ENCODE measurements at regions not wholly inside any gene's neighbourhood (a gene's known extent, or its start where the extent isn't known, plus 50 kb on each side); places are given as distances from the start of the nearest gene placed in this dataset.

- TF ChIP-seq FOXM1 (IDR thresholded peaks at IDR 0.05; ENCODE audit: borderline replicate concordance, low read depth) (no peak), TAF1 (IDR thresholded peaks at IDR 0.05; ENCODE audit: low read depth) (no peak), REST (IDR thresholded peaks at IDR 0.05; ENCODE audit: low read depth) (no peak), CEBPB (IDR thresholded peaks at IDR 0.05) (no peak), EP300 (IDR thresholded peaks at IDR 0.05; ENCODE audit: borderline replicate concordance) (no peak), RAD21 (IDR thresholded peaks at IDR 0.05; ENCODE audit: low read depth) (0 out of 2 replicates have a peak, but pooled peaks have one; percentile 19)
Measured at GRCh38 chr15:70560617-70561328, 202.6 kb downstream of the UACA start.

Data from Ishikawa (cell line).